Activated T-cell treated with anti-CD3 and anti-CD28 coated beads, Interleukin-2, amount 50 U/mL, for 72 hours (primary cell): ENCODE measurements at regions not wholly inside any gene's neighbourhood (a gene's known extent, or its start where the extent isn't known, plus 50 kb on each side); places are given as distances from the start of the nearest gene placed in this dataset.

Experiments
- ATAC-seq, 2 donors: fragments of 150-1000 bp; cut with Tn5 transposase; replicated peaks in 1 of 2; 2 replicates each; pipeline ENCODE4 v1.10.0; 2021; ENCODE audit warnings: moderate library complexity in 2 of 2, mild to moderate bottlenecking in 1 of 2
- DNase-seq, 2 donors: peaks; one replicate each; pipeline ENCODE4 v3.0.0; 2021 to 2022; ENCODE audit warnings: mixed read lengths in 1 of 2
- H3K27ac Mint-ChIP-seq: one replicate; pipeline ENCODE4 v1.8.0; 2022; ENCODE audit warnings: mild to moderate bottlenecking, moderate library complexity, mixed read lengths
- H3K27me3 Mint-ChIP-seq: one replicate; pipeline ENCODE4 v1.8.0; 2022; ENCODE audit warnings: low read depth, mixed read lengths
- H3K36me3 Mint-ChIP-seq, 2 donors: one replicate each; pipeline ENCODE4 v1.8.0; 2022; ENCODE audit warnings: mixed read lengths in 2 of 2, mild to moderate bottlenecking in 1 of 2; ENCODE audit not compliant: insufficient read depth in 2 of 2
- H3K4me1 Mint-ChIP-seq: one replicate; pipeline ENCODE4 v1.8.0; 2022; ENCODE audit warnings: low read depth, mixed read lengths
- H3K4me3 Mint-ChIP-seq, 2 donors: one replicate each; pipeline ENCODE4 v1.8.0; 2022; ENCODE audit warnings: mild to moderate bottlenecking in 2 of 2, mixed read lengths in 2 of 2, moderate library complexity in 2 of 2
- H3K9me3 Mint-ChIP-seq, 2 donors: one replicate each; pipeline ENCODE4 v1.8.0; 2022; ENCODE audit warnings: mixed read lengths in 2 of 2

DNA sequence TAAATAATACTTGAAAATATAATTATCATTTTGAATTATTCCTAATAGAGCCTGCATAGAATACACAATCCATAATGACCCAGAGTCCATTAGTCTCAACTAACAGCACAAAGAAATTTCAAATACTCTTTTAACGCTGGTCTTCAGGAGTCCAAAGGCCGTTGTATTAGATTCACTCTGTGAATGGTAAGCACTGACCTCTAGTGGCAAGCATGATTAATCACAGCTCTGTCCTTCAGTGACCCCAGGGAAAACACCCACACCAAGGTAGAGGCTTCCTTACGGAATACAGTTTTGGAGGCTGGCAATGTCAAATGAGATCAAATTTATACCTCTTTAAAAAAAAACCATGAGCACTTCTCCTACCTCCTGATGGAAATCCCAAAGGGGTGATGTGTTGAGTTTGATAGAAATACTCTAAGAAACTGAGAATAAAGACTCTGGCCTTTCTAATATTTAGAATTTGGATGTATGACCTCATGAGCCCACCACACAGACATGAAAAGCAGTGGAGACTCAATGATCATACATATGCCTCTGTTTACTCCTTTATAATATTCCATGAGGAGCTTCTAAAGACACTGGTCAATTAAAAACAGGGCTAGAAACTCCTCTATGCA is 147.2 kb upstream of the DKK2 start:
- Mint-ChIP-seq H3K4me1 (no peaks in the 10 kb centered on the region), H3K9me3 (no peaks in the 10 kb centered on the region), H3K36me3 (no peaks in the 10 kb centered on the region), H3K4me3 (no peak overlapping the region), H3K27me3 (peaks cover 5% of the 10 kb centered on the region), H3K27ac (no peak overlapping the region)
- DNase-seq (peak; percentile 1 to 21), ATAC-seq (peak; percentile 49 to 69)

DNA sequence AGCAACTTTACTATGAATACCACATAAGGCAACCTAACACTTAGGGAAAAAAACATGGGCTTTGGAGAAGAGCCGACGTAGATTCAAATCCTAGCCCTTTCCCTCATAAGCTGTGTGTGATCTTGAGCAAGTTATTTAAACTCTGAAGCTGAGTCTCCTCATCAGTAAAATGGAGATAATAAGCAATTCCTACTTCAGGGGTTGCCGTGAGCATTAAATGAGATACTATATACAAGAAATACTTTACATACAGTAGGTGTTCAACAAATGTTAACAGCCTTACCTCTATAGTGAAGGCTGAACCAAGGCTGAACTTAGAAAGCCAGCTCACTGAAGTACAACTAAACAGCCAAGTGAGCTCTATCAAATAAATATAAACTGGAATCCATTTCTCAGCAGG is 146.2 kb upstream of the DKK2 start:
- Mint-ChIP-seq H3K36me3 (no peaks in the 10 kb centered on the region), H3K9me3 (no peaks in the 10 kb centered on the region), H3K4me1 (no peaks in the 10 kb centered on the region), H3K27me3 (peaks cover 5% of the 10 kb centered on the region), H3K27ac (no peak overlapping the region), H3K4me3 (no peak overlapping the region)
- ATAC-seq: no peak
- DNase-seq: no peak

DNA sequence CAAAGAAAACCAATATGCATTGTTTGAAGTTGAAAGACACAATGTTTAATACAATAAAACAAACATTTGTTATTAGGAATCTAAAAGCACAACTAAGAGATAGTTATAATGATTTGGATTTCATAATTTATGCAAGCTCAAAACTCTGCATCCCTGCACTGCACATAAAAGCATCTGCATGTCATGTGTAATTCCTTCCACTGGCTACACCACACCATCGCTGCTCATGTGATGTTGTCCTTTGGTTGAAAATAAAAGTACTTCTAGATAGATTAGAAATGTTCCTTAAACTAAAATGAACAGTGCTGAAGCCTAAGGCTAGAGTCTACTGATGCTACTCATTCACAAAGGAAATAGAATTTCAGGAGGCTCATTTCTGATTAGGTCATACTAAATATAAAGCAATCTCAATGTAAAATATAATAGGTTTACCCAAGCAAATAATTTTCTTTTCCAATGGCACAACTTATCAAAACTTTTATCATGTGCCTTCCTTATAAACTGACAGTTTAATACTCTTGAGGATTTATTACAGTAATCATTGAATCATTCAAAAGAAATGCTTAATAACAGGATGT is 130.8 kb upstream of the DKK2 start:
- H3K9me3 Mint-ChIP-seq: peaks cover 5 to 11% of the 10 kb centered on the region in 2 donors

DNA sequence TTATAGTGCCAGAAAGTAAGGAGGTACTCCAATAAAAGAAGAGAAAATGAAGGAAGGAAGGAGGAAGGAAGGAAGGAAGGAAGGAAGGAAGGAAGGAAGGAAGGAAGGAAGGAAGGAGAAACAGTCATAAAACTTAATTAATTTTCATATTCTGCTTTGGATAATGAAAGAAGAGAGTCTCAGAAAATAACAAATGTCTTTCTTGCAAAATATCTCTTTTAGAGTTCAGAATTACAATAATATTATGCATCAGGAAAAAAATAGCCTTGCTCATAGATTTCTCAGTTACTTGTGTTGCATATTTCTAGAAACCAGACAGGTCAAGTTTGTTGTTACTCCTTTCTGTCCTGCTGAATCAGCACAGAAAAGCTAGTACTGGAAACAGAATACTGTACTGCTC is 130.1 kb upstream of the DKK2 start:
- Mint-ChIP-seq H3K27me3 (no peaks in the 10 kb centered on the region), H3K4me3 (no peak overlapping the region), H3K4me1 (no peaks in the 10 kb centered on the region), H3K36me3 (no peaks in the 10 kb centered on the region), H3K9me3 (peaks cover 5 to 11% of the 10 kb centered on the region in 2 donors), H3K27ac (no peak overlapping the region)
- DNase-seq (no peak), ATAC-seq (no peak)

More for the DNA sequence above, 130.8 kb upstream of the DKK2 start:
- H3K27me3 Mint-ChIP-seq: no peaks in the 10 kb centered on the region
- no peak for DNase-seq
- H3K27ac Mint-ChIP-seq: no peak overlapping the region
- H3K36me3 Mint-ChIP-seq: no peaks in the 10 kb centered on the region
- no peaks in the 10 kb centered on the region for H3K4me1 Mint-ChIP-seq
- H3K4me3 Mint-ChIP-seq: no peak overlapping the region
- ATAC-seq: no peak

DNA sequence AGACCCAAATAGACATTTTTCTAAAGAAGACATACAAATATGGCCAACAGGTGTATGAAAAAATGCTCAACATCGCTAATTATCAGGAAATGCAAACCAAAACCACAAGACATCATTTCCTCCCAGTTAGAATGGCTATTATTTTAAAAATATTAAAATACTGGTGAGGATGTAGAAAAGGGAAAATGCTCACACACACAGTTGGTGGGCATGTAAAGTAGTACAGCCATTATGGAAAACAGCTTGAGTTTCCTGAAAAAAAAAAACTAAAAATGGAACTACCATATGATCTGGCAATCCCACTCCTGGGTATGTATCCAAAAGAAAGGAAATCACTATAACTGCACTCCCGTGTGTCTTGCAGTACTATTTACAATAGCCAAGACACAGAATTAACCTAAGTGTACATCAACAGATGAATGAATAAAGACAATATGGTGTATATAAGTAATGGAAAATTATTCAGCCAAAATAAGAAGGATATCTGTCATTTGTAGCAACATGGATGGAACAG is 128.9 kb upstream of the DKK2 start:
- no peaks in the 10 kb centered on the region for H3K27me3 Mint-ChIP-seq
- no peak overlapping the region for H3K4me3 Mint-ChIP-seq
- no peak for DNase-seq
- H3K36me3 Mint-ChIP-seq: no peaks in the 10 kb centered on the region
- H3K4me1 Mint-ChIP-seq: no peaks in the 10 kb centered on the region
- H3K9me3 Mint-ChIP-seq: peaks cover 5 to 11% of the 10 kb centered on the region in 2 donors
- no peak for ATAC-seq
- no peak overlapping the region for H3K27ac Mint-ChIP-seq

DNA sequence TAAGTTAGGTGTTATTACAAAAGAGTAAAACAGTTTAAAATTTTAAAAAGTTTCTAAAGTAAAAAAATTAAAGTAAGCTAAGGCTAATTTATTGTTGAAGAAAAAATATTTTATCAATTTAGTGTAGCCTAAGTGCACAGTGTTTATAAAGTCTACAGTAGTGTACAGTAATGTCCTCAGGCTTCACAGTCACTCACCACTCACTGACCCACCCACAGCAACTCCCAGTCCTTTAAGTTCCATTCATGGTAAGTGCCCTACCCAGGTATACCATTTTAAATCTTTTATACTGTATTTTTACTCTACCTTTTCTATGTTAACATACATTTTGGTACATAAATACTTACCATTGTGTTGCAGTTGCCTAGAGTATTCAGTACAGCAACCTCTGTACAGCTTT is 120.3 kb upstream of the DKK2 start:
- no peaks in the 10 kb centered on the region for H3K27me3 Mint-ChIP-seq
- H3K36me3 Mint-ChIP-seq: no peaks in the 10 kb centered on the region
- no peak overlapping the region for H3K4me3 Mint-ChIP-seq
- DNase-seq (no peak), ATAC-seq (no peak)
- no peaks in the 10 kb centered on the region for H3K9me3 Mint-ChIP-seq
- no peaks in the 10 kb centered on the region for H3K4me1 Mint-ChIP-seq
- no peak overlapping the region for H3K27ac Mint-ChIP-seq

DNA sequence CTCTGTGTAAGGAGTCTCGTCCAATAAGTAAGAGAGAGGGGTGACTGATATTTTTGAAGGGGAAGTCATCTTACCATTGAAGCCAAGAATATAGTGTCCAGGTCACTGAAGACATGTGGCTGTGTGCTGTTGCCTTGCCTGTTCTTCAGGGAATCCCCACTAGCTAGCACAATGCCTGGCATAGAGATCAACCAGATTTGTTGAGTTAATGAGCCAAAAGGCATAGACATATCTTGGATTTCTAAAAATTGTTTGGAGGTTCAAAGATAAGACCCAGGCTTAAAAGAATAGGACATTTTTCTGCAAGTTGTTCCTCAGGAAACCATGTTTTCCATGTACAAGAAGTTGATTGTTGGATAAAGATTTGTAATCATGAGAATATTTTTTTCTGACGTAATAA is 119.3 kb upstream of the DKK2 start:
- Mint-ChIP-seq H3K36me3 (no peaks in the 10 kb centered on the region), H3K27ac (no peak overlapping the region), H3K4me3 (no peak overlapping the region), H3K4me1 (no peaks in the 10 kb centered on the region), H3K9me3 (no peaks in the 10 kb centered on the region), H3K27me3 (no peaks in the 10 kb centered on the region)
- DNase-seq (no peak), ATAC-seq (no peak)

DNA sequence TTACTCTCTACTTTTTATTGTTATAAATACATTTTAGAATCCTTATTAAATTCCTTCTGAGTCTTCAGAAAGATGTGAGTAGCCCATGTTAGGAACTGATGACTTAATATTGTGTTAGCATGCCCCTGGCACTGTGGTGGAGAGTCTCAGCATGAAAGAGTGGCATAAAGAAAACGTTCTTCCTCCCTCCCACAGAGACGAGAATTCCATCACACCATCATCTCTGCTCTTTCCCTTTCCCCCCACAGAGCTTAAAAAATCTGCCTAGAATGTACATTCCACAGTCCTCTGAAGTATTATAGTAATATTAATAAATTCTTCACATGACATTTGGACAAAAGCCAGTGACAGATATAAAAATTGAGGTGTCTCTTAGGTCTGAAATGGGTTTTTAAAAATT is 117.8 kb upstream of the DKK2 start:
- no peak for ATAC-seq

DNA sequence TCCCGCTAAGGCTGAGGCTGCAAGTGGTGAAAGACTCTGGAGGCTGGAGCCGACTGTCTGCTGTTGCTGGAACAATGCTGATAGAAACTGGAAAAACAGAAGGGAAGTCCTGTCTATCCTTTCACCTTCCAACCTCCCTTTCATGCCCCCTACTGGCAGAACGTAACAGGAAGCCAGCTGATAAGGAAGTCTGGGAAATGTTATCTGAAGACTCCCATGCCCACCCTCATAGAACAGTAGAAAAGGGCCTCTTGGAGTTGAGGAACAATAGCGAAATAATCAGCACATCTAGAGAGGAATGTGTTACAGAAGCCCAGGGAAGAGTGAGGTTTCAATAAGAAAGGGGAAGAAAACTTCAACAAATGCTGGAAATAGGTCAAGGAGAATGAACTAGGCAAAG is 117.1 kb upstream of the DKK2 start:
- no peaks in the 10 kb centered on the region for H3K9me3 Mint-ChIP-seq
- H3K4me1 Mint-ChIP-seq: no peaks in the 10 kb centered on the region
- no peak overlapping the region for H3K27ac Mint-ChIP-seq
- ATAC-seq (no peak), DNase-seq (no peak)
- no peak overlapping the region for H3K4me3 Mint-ChIP-seq
- H3K36me3 Mint-ChIP-seq: no peaks in the 10 kb centered on the region
- no peaks in the 10 kb centered on the region for H3K27me3 Mint-ChIP-seq

More for the DNA sequence above, 117.8 kb upstream of the DKK2 start:
- H3K27me3 Mint-ChIP-seq: no peaks in the 10 kb centered on the region
- H3K9me3 Mint-ChIP-seq: no peaks in the 10 kb centered on the region
- no peaks in the 10 kb centered on the region for H3K4me1 Mint-ChIP-seq
- no peak overlapping the region for H3K4me3 Mint-ChIP-seq
- no peak overlapping the region for H3K27ac Mint-ChIP-seq
- H3K36me3 Mint-ChIP-seq: no peaks in the 10 kb centered on the region
- DNase-seq: no peak

DNA sequence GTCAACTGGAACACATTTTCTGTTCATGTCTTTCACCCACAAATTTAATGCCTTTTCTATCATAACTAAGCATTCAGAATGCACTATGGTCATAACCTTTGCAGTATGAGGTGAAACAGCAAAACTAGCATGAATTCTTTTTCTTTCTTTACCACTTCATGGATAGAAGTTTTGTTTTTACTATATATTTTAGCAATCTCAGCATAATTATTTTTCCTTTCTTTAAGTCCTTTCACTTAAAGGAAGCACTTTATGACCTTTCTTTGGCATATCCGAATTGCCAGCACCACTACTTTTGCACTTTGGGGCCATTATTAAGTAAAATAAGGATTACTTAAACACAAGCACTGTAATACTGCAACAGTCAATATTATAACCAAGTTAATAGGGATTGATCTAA is 115.1 kb upstream of the DKK2 start:
- no peak for ATAC-seq
- H3K4me3 Mint-ChIP-seq: no peak overlapping the region

DNA sequence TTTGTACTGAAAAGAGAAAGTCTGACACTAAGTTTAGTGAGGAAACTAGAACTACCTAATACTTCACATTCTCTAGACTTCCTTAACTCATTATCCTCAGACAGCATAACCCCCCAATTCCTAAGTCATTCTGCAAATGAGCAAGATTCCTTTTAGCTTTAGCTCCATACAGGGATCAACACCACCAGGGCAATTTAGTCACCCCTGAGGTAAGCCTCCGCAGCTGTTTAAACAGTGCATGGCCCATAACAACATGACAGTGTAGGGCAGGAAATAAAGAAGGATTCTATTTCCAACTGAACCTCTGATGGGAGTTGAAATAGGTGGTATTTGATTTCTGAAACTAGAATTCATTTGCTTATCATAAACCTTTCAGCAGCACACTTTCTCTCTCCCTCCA is 112.8 kb upstream of the DKK2 start:
- no peak for DNase-seq

More for the DNA sequence above, 115.1 kb upstream of the DKK2 start:
- Mint-ChIP-seq H3K27ac (no peak overlapping the region), H3K36me3 (no peaks in the 10 kb centered on the region), H3K27me3 (no peaks in the 10 kb centered on the region), H3K4me1 (no peaks in the 10 kb centered on the region), H3K9me3 (no peaks in the 10 kb centered on the region)
- no peak for DNase-seq

DNA sequence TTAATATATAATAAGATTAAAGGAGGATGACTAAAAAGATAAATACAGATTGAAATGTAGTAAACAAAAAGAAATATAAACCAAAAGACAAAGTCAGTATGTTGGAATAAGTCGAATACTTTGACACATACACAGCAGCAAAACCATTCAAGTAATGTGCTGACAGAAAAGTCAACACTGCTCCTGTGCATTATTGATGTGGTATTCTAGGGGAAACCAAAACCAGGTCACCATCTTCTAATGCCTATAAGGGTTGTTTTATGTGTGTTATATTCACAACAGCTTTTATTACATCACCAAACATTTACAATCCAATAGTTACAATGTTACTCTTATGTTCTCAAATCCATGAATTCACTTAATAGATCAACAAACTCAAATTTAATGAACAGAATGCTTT is 111.8 kb upstream of the DKK2 start:
- H3K36me3 Mint-ChIP-seq: no peaks in the 10 kb centered on the region
- no peaks in the 10 kb centered on the region for H3K9me3 Mint-ChIP-seq
- no peak for DNase-seq
- H3K27ac Mint-ChIP-seq: no peak overlapping the region
- ATAC-seq: no peak
- H3K4me1 Mint-ChIP-seq: no peaks in the 10 kb centered on the region
- H3K27me3 Mint-ChIP-seq: no peaks in the 10 kb centered on the region
- H3K4me3 Mint-ChIP-seq: no peak overlapping the region

More for the DNA sequence above, 112.8 kb upstream of the DKK2 start:
- ATAC-seq: no peak
- Mint-ChIP-seq H3K4me3 (no peak overlapping the region), H3K9me3 (no peaks in the 10 kb centered on the region), H3K4me1 (no peaks in the 10 kb centered on the region), H3K27ac (no peak overlapping the region), H3K27me3 (no peaks in the 10 kb centered on the region), H3K36me3 (no peaks in the 10 kb centered on the region)

DNA sequence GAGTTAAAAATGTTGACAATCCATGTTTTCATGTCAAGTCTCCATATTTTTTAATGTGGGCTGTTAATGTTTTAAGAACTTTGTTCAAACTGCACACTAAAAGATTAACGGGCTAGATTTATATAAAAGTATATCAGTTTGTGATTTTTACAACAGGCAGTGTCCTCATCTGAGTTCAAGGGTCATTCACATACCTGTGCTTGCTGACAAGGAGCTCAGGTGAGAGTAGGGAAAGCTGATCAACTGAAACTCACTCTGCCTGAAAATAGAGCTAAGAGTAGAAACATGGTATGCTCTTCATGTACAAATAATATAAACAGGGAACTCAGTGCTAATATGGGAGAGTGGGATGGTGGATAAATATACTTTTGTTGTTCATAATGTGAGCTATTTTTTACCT is 102.3 kb upstream of the DKK2 start:
- no peak overlapping the region for H3K4me3 Mint-ChIP-seq
- no peaks in the 10 kb centered on the region for H3K27me3 Mint-ChIP-seq
- no peaks in the 10 kb centered on the region for H3K9me3 Mint-ChIP-seq
- H3K36me3 Mint-ChIP-seq: no peaks in the 10 kb centered on the region
- no peak for DNase-seq
- no peaks in the 10 kb centered on the region for H3K4me1 Mint-ChIP-seq
- ATAC-seq: no peak
- H3K27ac Mint-ChIP-seq: no peak overlapping the region
